ENCODE measurements at regions not wholly inside any gene's neighbourhood (a gene's known extent, or its start where the extent isn't known, plus 50 kb on each side); places are given as distances from the start of the nearest gene placed in this dataset.

DNA sequence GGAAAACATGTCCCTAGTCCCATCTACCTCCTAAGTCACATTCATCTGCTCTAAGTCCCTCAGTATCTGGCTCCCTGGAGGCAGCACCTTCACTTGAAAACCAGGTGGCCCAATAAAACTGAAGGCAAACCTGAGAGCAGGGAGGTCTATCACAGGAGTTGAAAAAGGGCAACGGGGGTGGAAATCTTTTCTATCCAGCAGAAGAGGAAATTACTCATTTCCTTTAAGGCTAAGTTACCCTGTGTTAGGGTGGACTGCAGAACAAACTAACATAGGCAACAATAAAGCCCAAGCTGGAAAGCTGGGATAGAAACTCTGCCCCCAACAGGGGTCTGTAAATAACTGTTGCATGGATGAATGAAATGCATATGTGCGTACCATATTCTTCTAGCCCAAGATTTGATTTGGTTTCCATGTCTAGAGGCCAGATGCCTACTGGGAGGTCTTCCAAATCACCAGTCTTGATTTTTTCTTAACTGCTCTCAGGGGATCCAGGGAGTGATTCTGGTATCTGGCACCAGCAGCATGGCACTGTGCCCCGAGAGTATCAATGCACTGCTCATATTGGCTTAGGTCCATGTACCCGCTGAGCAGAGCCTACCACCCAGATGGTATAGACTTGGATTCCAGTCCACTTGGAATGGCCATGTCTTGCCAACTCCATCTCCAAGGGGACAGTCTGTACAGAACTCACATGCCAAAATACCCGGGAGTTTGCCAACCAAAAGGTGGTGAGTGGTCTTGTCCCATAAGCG is 350.0 kb upstream of the NCAM1 start:
- no peak for DNase-seq (ENCODE audit: extremely low spot score)
- CTCF ChIA-PET, result no interaction called here
- POLR2A ChIA-PET, result no interaction called here

DNA sequence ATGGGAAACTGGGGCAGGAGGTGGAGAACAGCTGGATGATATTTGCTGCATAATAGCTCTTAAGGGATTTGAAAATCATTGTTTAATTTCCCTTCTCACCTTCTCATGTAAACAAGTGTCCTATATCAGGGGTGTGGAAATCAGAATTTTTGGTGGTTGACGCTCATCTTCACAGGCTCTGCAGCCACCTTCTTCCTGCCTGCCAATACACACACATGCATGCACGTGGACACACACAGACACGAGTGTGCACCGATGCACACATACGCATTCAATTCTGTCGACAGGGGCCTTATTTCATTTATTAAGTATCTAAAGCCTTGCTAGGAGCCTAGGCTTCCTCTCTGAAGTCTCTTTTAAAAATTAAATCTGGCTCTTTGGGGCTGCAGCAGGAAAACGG is 349.4 kb upstream of the NCAM1 start:
- POLR2A ChIA-PET, result no interaction called here
- no peak for DNase-seq (ENCODE audit: extremely low spot score)
- no peak for TF ChIP-seq SUZ12 (IDR thresholded peaks at IDR 0.05)
- no peak for TF ChIP-seq ELF4 (IDR thresholded peaks at IDR 0.05)
- no peak for TF ChIP-seq FOXK2 (IDR thresholded peaks at IDR 0.05)
- TF ChIP-seq TARDBP (IDR thresholded peaks at IDR 0.05), result no peak
- TF ChIP-seq SP1 (IDR thresholded peaks at IDR 0.05), result no peak
- no peak for TF ChIP-seq ZNF384 (IDR thresholded peaks at IDR 0.05)
- TF ChIP-seq, protein P1, sequence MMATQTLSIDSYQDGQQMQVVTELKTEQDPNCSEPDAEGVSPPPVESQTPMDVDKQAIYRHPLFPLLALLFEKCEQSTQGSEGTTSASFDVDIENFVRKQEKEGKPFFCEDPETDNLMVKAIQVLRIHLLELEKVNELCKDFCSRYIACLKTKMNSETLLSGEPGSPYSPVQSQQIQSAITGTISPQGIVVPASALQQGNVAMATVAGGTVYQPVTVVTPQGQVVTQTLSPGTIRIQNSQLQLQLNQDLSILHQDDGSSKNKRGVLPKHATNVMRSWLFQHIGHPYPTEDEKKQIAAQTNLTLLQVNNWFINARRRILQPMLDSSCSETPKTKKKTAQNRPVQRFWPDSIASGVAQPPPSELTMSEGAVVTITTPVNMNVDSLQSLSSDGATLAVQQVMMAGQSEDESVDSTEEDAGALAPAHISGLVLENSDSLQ (IDR thresholded peaks at IDR 0.05), result no peak
- no peak for TF ChIP-seq FOXM1 (IDR thresholded peaks at IDR 0.05; ENCODE audit: borderline replicate concordance)
- TF ChIP-seq CTBP1 (IDR thresholded peaks at IDR 0.05; ENCODE audit: borderline replicate concordance), result no peak
- no peak for TF ChIP-seq LEF1 (IDR thresholded peaks at IDR 0.05; ENCODE audit: borderline replicate concordance)
- no peak for TF ChIP-seq NFRKB (IDR thresholded peaks at IDR 0.05)
- no peak for TF ChIP-seq L3MBTL2 (conservative IDR thresholded peaks at IDR 0.05)
- no peak for TF ChIP-seq ARNT (IDR thresholded peaks at IDR 0.05)
- CTCF ChIA-PET, result no interaction called here

More for the DNA sequence above, 350.0 kb upstream of the NCAM1 start:
- TF ChIP-seq FOXM1 (IDR thresholded peaks at IDR 0.05; ENCODE audit: borderline replicate concordance), result no peak
- no peak for TF ChIP-seq SUZ12 (IDR thresholded peaks at IDR 0.05)
- no peak for TF ChIP-seq CTBP1 (IDR thresholded peaks at IDR 0.05; ENCODE audit: borderline replicate concordance)
- no peak for TF ChIP-seq FOXK2 (IDR thresholded peaks at IDR 0.05)
- TF ChIP-seq L3MBTL2 (conservative IDR thresholded peaks at IDR 0.05), result no peak
- TF ChIP-seq LEF1 (IDR thresholded peaks at IDR 0.05; ENCODE audit: borderline replicate concordance), result no peak
- TF ChIP-seq TARDBP (IDR thresholded peaks at IDR 0.05), result no peak
- no peak for TF ChIP-seq NFRKB (IDR thresholded peaks at IDR 0.05)
- no peak for TF ChIP-seq SP1 (IDR thresholded peaks at IDR 0.05)
- no peak for TF ChIP-seq FOXA1 (IDR thresholded peaks at IDR 0.05)
- no peak for TF ChIP-seq BHLHE40 (IDR thresholded peaks at IDR 0.05; ENCODE audit: borderline replicate concordance)
- no peak for TF ChIP-seq ARNT (IDR thresholded peaks at IDR 0.05)
- TF ChIP-seq, protein P1 (IDR thresholded peaks at IDR 0.05), result no peak
- TF ChIP-seq ZNF384 (IDR thresholded peaks at IDR 0.05), result no peak

DNA sequence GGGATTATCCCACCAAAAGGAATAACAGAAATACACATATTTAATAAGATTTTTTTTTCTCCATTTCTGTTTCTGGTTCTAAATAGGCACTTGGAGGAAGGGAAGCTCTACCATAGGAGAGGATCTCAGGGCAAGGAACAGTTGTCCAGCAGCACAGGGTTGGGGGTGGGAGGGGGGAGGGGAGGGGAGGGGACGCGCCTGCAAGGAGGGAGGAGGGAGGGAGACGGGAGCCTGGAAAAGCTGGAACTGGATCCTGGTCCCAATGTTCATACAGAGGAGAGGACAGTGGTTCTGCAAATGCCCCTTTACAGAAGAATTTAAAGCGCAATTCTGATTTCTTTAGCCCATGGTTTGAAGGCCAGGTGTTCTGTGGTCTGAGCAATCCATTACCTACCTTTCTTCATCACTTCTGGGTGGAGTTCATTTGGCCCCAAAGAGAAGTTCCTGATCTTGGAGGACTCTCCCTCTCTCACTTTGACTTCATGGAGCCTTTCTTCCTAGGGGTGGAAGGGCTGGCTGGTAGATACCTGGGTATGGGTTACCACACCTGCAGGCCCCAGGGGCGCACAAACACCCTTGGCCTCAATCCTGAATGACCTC is 348.9 kb upstream of the NCAM1 start:
- CTCF ChIA-PET, result no interaction called here
- DNase-seq (ENCODE audit: extremely low spot score), result no peak

DNA sequence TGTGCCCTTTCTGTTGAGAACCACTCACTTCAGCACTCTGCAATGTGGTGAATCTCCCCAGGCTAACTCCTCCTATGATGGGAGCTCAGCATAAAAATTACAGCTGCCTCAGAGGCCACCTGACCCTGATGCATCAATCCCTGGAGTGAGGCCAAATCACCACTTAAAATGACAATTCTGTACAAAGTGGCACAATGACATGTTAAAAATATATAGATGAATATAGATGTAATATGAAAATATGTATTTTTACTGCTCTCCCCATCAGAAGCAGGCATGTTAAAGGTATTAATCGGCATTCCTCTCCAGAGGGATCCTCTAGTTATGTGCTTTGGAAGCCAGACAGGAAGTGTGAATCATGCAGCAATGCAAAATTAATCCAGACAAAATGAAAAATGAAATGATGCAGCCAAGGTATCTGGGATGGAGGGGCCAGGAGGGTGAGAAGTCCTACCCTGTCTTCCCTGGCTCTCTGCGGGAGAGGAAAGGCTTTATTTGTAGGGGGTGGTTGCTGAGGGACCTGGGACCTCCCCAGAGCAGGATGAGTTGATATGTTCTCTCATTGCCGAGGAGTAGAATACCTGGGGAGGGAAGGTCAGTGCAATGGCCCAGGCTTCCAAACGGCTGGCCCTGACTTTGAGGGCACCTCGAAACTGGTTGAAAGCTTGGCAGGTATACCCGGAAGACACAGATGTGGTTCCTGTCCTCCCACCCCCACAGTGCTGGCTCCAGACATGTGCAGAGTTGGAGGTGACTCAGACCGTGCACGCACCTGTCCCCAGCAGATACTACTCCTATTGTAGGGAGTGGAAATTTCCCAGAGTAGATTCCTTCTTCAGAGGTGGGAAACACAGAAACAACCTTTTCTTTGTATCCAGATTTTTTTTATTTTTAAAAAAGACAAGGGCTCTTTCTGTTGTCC is 347.9 kb upstream of the NCAM1 start:
- CTCF ChIA-PET, result no interaction called here
- POLR2A ChIA-PET, result no interaction called here
- DNase-seq (ENCODE audit: extremely low spot score), result no peak
- TF ChIP-seq HDGF (IDR thresholded peaks at IDR 0.05; ENCODE audit: borderline replicate concordance) (no peak), TARDBP (IDR thresholded peaks at IDR 0.05) (no peak), ARNT (IDR thresholded peaks at IDR 0.05) (no peak), NFRKB (IDR thresholded peaks at IDR 0.05) (no peak), L3MBTL2 (conservative IDR thresholded peaks at IDR 0.05) (no peak), ZNF384 (IDR thresholded peaks at IDR 0.05) (no peak), ELF4 (IDR thresholded peaks at IDR 0.05) (no peak), SUZ12 (IDR thresholded peaks at IDR 0.05) (no peak), CTBP1 (IDR thresholded peaks at IDR 0.05; ENCODE audit: borderline replicate concordance) (no peak), LEF1 (IDR thresholded peaks at IDR 0.05; ENCODE audit: borderline replicate concordance) (no peak), SP1 (IDR thresholded peaks at IDR 0.05) (no peak), FOXM1 (IDR thresholded peaks at IDR 0.05; ENCODE audit: borderline replicate concordance) (no peak), BHLHE40 (IDR thresholded peaks at IDR 0.05; ENCODE audit: borderline replicate concordance) (no peak), FOXK2 (IDR thresholded peaks at IDR 0.05) (no peak), FOXA1 (IDR thresholded peaks at IDR 0.05) (no peak)
- TF ChIP-seq, protein P1 (IDR thresholded peaks at IDR 0.05), result no peak

More for the DNA sequence above, 348.9 kb upstream of the NCAM1 start:
- POLR2A ChIA-PET, result no interaction called here
- TF ChIP-seq TARDBP (IDR thresholded peaks at IDR 0.05) (no peak), NFRKB (IDR thresholded peaks at IDR 0.05) (no peak), ARNT (IDR thresholded peaks at IDR 0.05) (no peak), FOXK2 (IDR thresholded peaks at IDR 0.05) (no peak), BHLHE40 (IDR thresholded peaks at IDR 0.05; ENCODE audit: borderline replicate concordance) (no peak), CTBP1 (IDR thresholded peaks at IDR 0.05; ENCODE audit: borderline replicate concordance) (no peak), SP1 (IDR thresholded peaks at IDR 0.05) (no peak), ELF4 (IDR thresholded peaks at IDR 0.05) (no peak), FOXM1 (IDR thresholded peaks at IDR 0.05; ENCODE audit: borderline replicate concordance) (no peak), HDGF (IDR thresholded peaks at IDR 0.05; ENCODE audit: borderline replicate concordance) (no peak), FOXA1 (IDR thresholded peaks at IDR 0.05) (no peak)
- TF ChIP-seq, protein P1 (IDR thresholded peaks at IDR 0.05), result no peak
